Naive thymus-derived CD4-positive, alpha-beta T cell (primary cell): ENCODE measurements at regions not wholly inside any gene's neighbourhood (a gene's known extent, or its start where the extent isn't known, plus 50 kb on each side); places are given as distances from the start of the nearest gene placed in this dataset.

Experiments used
- ATAC-seq: fragments of 150-1000 bp; cut with Tn5 transposase; 2 replicates; pipeline ENCODE4 v1.10.0; 2021; ENCODE audit warnings: mild to moderate bottlenecking, moderate library complexity
- CTCF ChIA-PET: fragments of 350-600 bp; sonication (Branson Sonifier 250); formaldehyde crosslinking; loops from one replicate; lab custom pipeline; 2021; ENCODE audit warnings: antibody characterized with exemption; lab: Charles Lee
- POLR2A ChIA-PET: fragments of 350-600 bp; sonication (Branson Sonifier 250); formaldehyde crosslinking; loops from one replicate; lab custom pipeline; 2021; ENCODE audit warnings: antibody characterized with exemption, inconsistent platforms; lab: Charles Lee
- DNase-seq, 9 donors: peaks; one replicate each; pipeline versions ENCODE4 v3.0.0 to v3.0.0-alpha.2; 2020 to 2022; ENCODE audit warnings: mixed read lengths in 1 of 9
- H3K27ac ChIP-seq: one replicate; pipeline ENCODE4 v1.7.0; 2013; ENCODE audit warnings: mild to moderate bottlenecking, low read depth, low read length, moderate library complexity
- H3K27me3 ChIP-seq, 2 donors: one replicate each; pipeline ENCODE4 v1.7.0; 2013; ENCODE audit warnings: low read length in 2 of 2, mild to moderate bottlenecking in 2 of 2, moderate library complexity in 2 of 2; ENCODE audit not compliant: control insufficient read depth in 2 of 2, insufficient read depth in 2 of 2
- H3K36me3 ChIP-seq, 3 experiments: 1 replicate in 2 of 3; 2 replicates in 1 of 3; pipeline ENCODE4 v1.7.0; 2013; ENCODE audit warnings: low read length in 3 of 3, mild to moderate bottlenecking in 3 of 3, moderate library complexity in 1 of 3; ENCODE audit not compliant: insufficient read depth in 3 of 3, control insufficient read depth in 2 of 3
- H3K4me1 ChIP-seq, 2 donors: one replicate each; pipeline ENCODE4 v1.7.0; 2013; ENCODE audit warnings: low read length in 2 of 2, mild to moderate bottlenecking in 2 of 2, moderate library complexity in 1 of 2; ENCODE audit not compliant: control insufficient read depth in 2 of 2, insufficient read depth in 2 of 2
- H3K4me3 ChIP-seq: 2 replicates; pipeline ENCODE4 v1.7.0; 2013; ENCODE audit warnings: mild to moderate bottlenecking, low read length
- H3K9me3 ChIP-seq, 3 experiments: 1 replicate in 2 of 3; 2 replicates in 1 of 3; pipeline ENCODE4 v1.7.0; 2013; ENCODE audit warnings: low read length in 3 of 3; ENCODE audit not compliant: control insufficient read depth in 2 of 3
- H3K27ac Mint-ChIP-seq, 9 donors: one replicate each; pipeline ENCODE4 v1.8.0; 2020 to 2022; ENCODE audit warnings: mixed read lengths in 9 of 9, mild to moderate bottlenecking in 8 of 9, moderate library complexity in 5 of 9, inconsistent platforms in 2 of 9
- H3K27me3 Mint-ChIP-seq, 5 donors: one replicate each; pipeline ENCODE4 v1.8.0; 2021 to 2022; ENCODE audit warnings: mixed read lengths in 5 of 5, mild to moderate bottlenecking in 1 of 5
- H3K36me3 Mint-ChIP-seq, 5 donors: one replicate each; pipeline ENCODE4 v1.8.0; 2020 to 2022; ENCODE audit warnings: mixed read lengths in 5 of 5, mild to moderate bottlenecking in 3 of 5, inconsistent platforms in 1 of 5
- H3K4me1 Mint-ChIP-seq, 7 donors: one replicate each; pipeline ENCODE4 v1.8.0; 2020 to 2022; ENCODE audit warnings: mixed read lengths in 7 of 7, mild to moderate bottlenecking in 3 of 7, inconsistent platforms in 1 of 7
- H3K4me3 Mint-ChIP-seq, 10 donors: one replicate each; pipeline ENCODE4 v1.8.0; 2020 to 2022; ENCODE audit warnings: mild to moderate bottlenecking in 10 of 10, mixed read lengths in 10 of 10, moderate library complexity in 6 of 10, inconsistent platforms in 2 of 10
- H3K9me3 Mint-ChIP-seq, 11 donors: one replicate each; pipeline ENCODE4 v1.8.0; 2020 to 2022; ENCODE audit warnings: mixed read lengths in 11 of 11, mild to moderate bottlenecking in 4 of 11, inconsistent platforms in 1 of 11, moderate library complexity in 1 of 11
- intact Hi-C, 2 donors: fragments of 100-400 bp; cut with micrococcal nuclease; formaldehyde crosslinking; loops; one replicate each; pipeline ENCODE4 v1.15.1; 2023

DNA sequence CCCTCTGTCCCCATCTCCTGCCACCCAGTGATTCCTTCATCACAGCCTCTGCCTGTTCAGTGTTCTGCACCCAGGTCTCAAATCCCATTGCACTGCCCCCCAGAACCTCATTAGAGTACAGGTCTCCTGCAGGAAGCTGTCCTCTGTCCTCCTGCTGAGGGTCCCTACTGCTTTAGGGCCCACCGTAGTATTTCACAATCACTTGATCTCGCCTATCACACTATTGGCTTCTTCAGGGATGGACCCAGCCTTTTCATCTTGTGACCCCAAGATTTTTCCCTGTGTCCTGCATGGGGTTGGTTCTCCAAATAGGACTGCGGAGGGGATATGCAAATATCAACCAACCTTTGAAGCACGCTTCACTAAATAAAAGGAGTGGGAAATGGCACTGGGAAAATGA, 331.1 kb upstream of the AJAP1 start:
- ATAC-seq = no peak

DNA sequence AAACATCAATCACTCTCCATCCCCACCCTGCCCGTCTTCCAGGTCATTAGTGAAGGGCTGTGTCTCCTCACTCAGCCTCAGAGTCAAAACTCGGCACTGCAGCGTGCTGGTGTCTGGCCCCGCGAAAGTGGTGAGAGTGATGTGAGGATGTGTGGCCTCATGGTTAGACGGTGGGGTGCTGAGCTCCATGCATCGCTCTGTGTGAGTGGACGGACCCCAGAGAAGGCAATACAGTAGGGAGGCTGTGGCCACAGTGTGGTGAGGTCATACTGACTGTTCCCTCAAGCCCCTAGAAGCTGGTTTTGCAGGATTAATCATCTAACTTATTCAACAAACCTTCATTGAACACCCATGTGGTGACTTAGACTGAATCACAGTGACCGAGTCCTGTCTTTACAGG, 329.9 kb upstream of the AJAP1 start:
- Histone ChIP-seq H3K36me3 (no peaks in the 10 kb centered on the region), H3K27ac (no peak overlapping the region), H3K27me3 (no peaks in the 10 kb centered on the region), H3K9me3 (no peaks in the 10 kb centered on the region), H3K4me3 (no peak overlapping the region), H3K4me1 (no peaks in the 10 kb centered on the region)
- Mint-ChIP-seq H3K9me3 (peaks cover 0 to 7% (median 4%) of the 10 kb centered on the region in 11 donors), H3K36me3 (no peaks in the 10 kb centered on the region), H3K27me3 (peaks cover 0 to 32% (median 15%) of the 10 kb centered on the region in 5 donors), H3K27ac (no peak overlapping the region), H3K4me1 (peaks cover 0 to 5% (median 0%) of the 10 kb centered on the region in 7 donors), H3K4me3 (no peak overlapping the region)
- ChIA-PET POLR2A (no interaction called here), CTCF (no interaction called here)
- intact Hi-C loops = no loop called here
- no peak for DNase-seq
- ATAC-seq = no peak

More for the DNA sequence above, 331.1 kb upstream of the AJAP1 start:
- Histone ChIP-seq H3K4me3 (no peak overlapping the region), H3K27me3 (no peaks in the 10 kb centered on the region), H3K36me3 (no peaks in the 10 kb centered on the region), H3K9me3 (no peaks in the 10 kb centered on the region), H3K27ac (no peak overlapping the region), H3K4me1 (no peaks in the 10 kb centered on the region)
- H3K27ac Mint-ChIP-seq = no peak overlapping the region
- H3K9me3 Mint-ChIP-seq = peaks cover 0 to 7% (median 4%) of the 10 kb centered on the region in 11 donors
- no peak overlapping the region for H3K4me3 Mint-ChIP-seq
- H3K27me3 Mint-ChIP-seq = peaks cover 0 to 21% (median 10%) of the 10 kb centered on the region in 5 donors
- POLR2A ChIA-PET = no interaction called here
- CTCF ChIA-PET = no interaction called here
- peaks cover 0 to 4% (median 0%) of the 10 kb centered on the region in 7 donors for H3K4me1 Mint-ChIP-seq
- DNase-seq = no peak
- H3K36me3 Mint-ChIP-seq = no peaks in the 10 kb centered on the region
- intact Hi-C loops = no loop called here

DNA sequence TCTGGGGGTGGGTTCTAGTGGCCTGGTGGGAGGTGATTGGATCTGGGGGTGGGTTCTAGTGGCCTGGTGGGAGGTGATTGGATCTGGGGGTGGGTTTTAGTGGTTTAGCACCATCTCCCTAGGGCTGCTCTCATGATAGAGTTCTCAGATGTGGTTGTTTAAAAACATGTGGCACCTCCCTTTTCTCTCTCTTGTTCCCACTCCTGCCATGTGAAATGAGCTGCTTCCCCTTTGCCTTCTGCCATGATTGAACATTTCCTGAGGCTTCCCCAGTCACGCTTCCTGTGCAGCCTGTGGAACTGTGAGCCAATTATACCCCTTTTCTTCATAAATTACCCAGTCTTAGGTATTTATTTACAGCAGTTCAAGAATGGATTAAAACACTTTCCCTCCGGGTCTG, 327.3 kb upstream of the AJAP1 start:
- peaks cover 0 to 5% (median 0%) of the 10 kb centered on the region in 7 donors for H3K4me1 Mint-ChIP-seq
- H3K27ac Mint-ChIP-seq = no peak overlapping the region
- H3K27me3 ChIP-seq = no peaks in the 10 kb centered on the region
- no peak overlapping the region for H3K4me3 ChIP-seq
- ChIA-PET POLR2A (no interaction called here), CTCF (no interaction called here)
- no peaks in the 10 kb centered on the region for H3K4me1 ChIP-seq
- peaks cover 0 to 7% (median 0%) of the 10 kb centered on the region in 11 donors for H3K9me3 Mint-ChIP-seq
- H3K9me3 ChIP-seq = no peaks in the 10 kb centered on the region
- H3K36me3 ChIP-seq = no peaks in the 10 kb centered on the region
- peaks cover 0 to 51% (median 25%) of the 10 kb centered on the region in 5 donors for H3K27me3 Mint-ChIP-seq
- H3K36me3 Mint-ChIP-seq = no peaks in the 10 kb centered on the region
- no peak for ATAC-seq
- intact Hi-C loops = no loop called here
- no peak overlapping the region for H3K4me3 Mint-ChIP-seq
- H3K27ac ChIP-seq = no peak overlapping the region
- no peak for DNase-seq

DNA sequence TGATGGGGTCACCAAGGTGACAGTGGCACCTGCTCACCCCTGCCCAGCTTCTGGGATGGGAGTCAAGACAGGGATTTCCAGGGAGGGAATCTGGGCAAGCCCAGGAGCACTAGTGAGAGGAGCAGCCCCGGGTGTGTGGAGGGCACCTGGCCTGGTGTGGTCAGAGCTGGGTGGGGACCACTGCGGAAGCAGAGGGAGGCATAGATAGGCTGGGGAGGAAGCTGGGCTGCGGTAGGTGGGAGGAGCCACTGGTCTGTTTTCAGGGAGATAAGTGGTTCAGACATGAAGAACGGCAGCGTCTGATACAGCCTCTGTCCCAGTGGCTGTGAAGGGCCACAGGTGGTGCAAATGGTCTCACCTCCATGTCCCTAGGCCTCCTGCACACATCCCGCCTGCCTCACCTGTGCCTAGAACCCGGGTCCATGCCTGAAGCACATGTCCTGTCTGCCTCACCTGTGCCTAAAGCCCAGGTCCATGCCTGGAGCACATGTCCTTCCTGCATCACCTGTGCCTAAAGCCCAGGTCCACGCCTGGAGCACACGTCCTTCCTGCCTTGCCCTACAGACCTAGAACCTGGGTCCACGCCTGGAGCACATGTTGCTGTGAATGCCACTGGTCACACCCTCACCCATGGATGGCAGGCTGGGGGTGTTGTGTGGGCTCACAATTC, 325.9 kb upstream of the AJAP1 start:
- ChIA-PET POLR2A (no interaction called here), CTCF (no interaction called here)
- Mint-ChIP-seq H3K4me1 (peaks cover 0 to 5% (median 0%) of the 10 kb centered on the region in 7 donors), H3K27me3 (peaks cover 0 to 45% (median 22%) of the 10 kb centered on the region in 5 donors), H3K9me3 (peaks cover 0 to 7% (median 2%) of the 10 kb centered on the region in 11 donors), H3K36me3 (no peaks in the 10 kb centered on the region), H3K4me3 (no peak overlapping the region), H3K27ac (no peak overlapping the region)
- ATAC-seq (peak; percentile 29), DNase-seq (no peak)
- intact Hi-C loops = no loop called here
- no peaks in the 10 kb centered on the region for H3K27me3 ChIP-seq
- H3K36me3 ChIP-seq = no peaks in the 10 kb centered on the region
- no peak overlapping the region for H3K27ac ChIP-seq
- no peaks in the 10 kb centered on the region for H3K9me3 ChIP-seq
- H3K4me3 ChIP-seq = no peak overlapping the region
- H3K4me1 ChIP-seq = no peaks in the 10 kb centered on the region

DNA sequence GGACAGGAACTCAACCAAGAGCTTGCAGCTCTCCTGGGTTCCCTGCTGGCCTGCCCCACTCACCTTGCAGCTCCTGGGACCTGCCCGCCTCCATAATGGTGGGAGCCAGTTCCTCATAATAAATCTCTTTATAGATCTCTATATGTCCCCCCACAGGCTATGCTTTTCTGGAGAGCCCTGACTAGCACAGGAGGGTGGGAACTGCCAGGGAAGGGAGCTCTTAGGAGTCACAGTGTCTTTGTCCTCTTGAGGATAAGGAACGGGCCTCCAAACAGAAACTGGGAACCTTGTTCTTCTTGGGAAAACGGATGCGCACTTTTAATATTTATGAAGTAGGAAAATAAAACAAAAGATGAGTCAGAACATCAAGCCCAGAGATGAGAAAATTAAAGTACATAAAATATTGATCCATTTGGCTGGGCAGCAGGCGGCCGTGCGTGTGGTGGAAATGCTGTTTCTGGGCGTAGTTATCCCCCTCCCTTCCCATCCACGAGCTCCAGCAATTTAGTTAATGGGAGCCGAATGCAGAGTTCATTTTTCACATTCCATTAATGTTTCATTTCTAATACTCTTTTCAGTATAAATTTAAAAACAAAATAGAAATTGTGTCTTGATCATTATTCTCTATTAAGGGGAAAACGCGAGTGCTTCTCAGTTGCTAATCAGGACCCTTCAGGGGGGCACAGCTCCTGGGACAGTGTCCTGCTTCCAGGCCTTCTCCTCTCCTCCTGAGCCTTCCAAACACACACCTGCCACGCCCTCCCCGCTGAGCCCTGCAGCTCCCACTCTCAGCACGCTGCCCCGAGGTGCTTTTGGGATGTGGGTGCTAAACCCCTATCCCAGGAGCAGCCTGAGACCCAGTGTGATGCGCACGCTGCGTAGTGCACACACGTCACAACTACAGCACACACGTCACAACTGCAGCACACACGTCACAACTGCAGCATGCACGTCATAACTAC, 323.3 kb upstream of the AJAP1 start:
- Mint-ChIP-seq H3K4me3 (no peak overlapping the region), H3K9me3 (peaks cover 0 to 9% (median 6%) of the 10 kb centered on the region in 11 donors), H3K27me3 (peaks cover 0 to 42% (median 19%) of the 10 kb centered on the region in 5 donors), H3K36me3 (no peaks in the 10 kb centered on the region), H3K27ac (no peak overlapping the region), H3K4me1 (peaks cover 0 to 3% (median 0%) of the 10 kb centered on the region in 7 donors)
- no peaks in the 10 kb centered on the region for H3K4me1 ChIP-seq
- ChIA-PET CTCF (no interaction called here), POLR2A (no interaction called here)
- H3K27ac ChIP-seq = no peak overlapping the region
- no peak overlapping the region for H3K4me3 ChIP-seq
- H3K36me3 ChIP-seq = no peaks in the 10 kb centered on the region
- ATAC-seq (no peak), DNase-seq (no peak)
- H3K9me3 ChIP-seq = peaks cover 0 to 5% (median 0%) of the 10 kb centered on the region in 3 experiments
- intact Hi-C loops = no loop called here
- no peaks in the 10 kb centered on the region for H3K27me3 ChIP-seq

DNA sequence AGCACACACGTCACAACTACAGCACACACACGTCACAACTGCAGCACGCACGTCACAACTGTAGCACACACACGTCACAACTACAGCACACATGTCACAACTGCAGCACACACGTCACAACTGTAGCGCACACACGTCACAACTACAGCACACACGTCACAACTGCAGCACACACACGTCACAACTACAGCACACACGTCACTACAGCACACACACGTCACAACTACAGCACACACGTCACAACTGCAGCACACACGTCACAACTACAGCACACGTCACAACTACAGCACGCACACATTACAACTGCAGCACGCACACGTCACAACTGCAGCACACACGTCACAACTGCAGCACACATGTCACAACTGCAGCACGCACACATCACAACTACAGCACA, 322.6 kb upstream of the AJAP1 start:
- Mint-ChIP-seq H3K4me3 (no peak overlapping the region), H3K27ac (no peak overlapping the region), H3K9me3 (peaks cover 0 to 14% (median 11%) of the 10 kb centered on the region in 11 donors), H3K36me3 (no peaks in the 10 kb centered on the region), H3K27me3 (peaks cover 0 to 42% (median 19%) of the 10 kb centered on the region in 5 donors), H3K4me1 (peaks cover 0 to 3% (median 0%) of the 10 kb centered on the region in 7 donors)
- intact Hi-C loops = no loop called here
- no peak overlapping the region for H3K27ac ChIP-seq
- no peaks in the 10 kb centered on the region for H3K36me3 ChIP-seq
- no peak for ATAC-seq
- H3K27me3 ChIP-seq = no peaks in the 10 kb centered on the region
- H3K4me3 ChIP-seq = no peak overlapping the region
- peaks cover 0 to 5% (median 0%) of the 10 kb centered on the region in 3 experiments for H3K9me3 ChIP-seq
- ChIA-PET CTCF (no interaction called here), POLR2A (no interaction called here)
- DNase-seq = no peak
- no peaks in the 10 kb centered on the region for H3K4me1 ChIP-seq
